Breast epithelium (tissue), 4 donors: ENCODE measurements at regions not wholly inside any gene's neighbourhood (a gene's known extent, or its start where the extent isn't known, plus 50 kb on each side); places are given as distances from the start of the nearest gene placed in this dataset.

ENCODE experiments used
- DNase-seq, 2 donors: peaks; one replicate each; pipeline ENCODE4 v3.0.0-alpha.2; 2019; ENCODE audit warnings: low spot score in 2 of 2
- H3K27ac ChIP-seq, 2 donors: fragments of 200-600 bp; sonication (generic) in 1 of 2; one replicate each; pipeline ENCODE4 v1.5.1; 2016 to 2019; ENCODE audit warnings: mild to moderate bottlenecking in 1 of 2
- H3K27me3 ChIP-seq, 2 donors: fragments of 200-600 bp; sonication (generic) in 1 of 2; one replicate each; pipeline versions ENCODE4 v1.5.1 to v1.6.0; 2017 to 2019; ENCODE audit warnings: control low read depth in 1 of 2, mild to moderate bottlenecking in 1 of 2
- H3K36me3 ChIP-seq: fragments of 200-600 bp; one replicate; pipeline ENCODE4 v1.5.1; 2019
- H3K4me1 ChIP-seq, 2 donors: fragments of 200-600 bp; sonication (generic); one replicate each; pipeline ENCODE4 v1.5.1; 2016 to 2019; ENCODE audit warnings: control low read depth in 1 of 2
- H3K4me3 ChIP-seq, 3 donors: fragments of 200-600 bp; sonication (generic); 1 replicate in 2 of 3; 2 replicates in 1 of 3; pipeline ENCODE4 v1.5.1; 2016 to 2019; ENCODE audit warnings: mild to moderate bottlenecking in 3 of 3, moderate library complexity in 2 of 3
- H3K9me3 ChIP-seq, 2 donors: fragments of 200-600 bp; sonication (generic) in 1 of 2; one replicate each; pipeline ENCODE4 v1.5.1; 2016 to 2019; ENCODE audit warnings: control low read depth in 1 of 2
- CTCF ChIP-seq, 3 donors: fragments of 450-650 bp; IDR thresholded peaks; one replicate each; pipeline ENCODE4 v1.5.1; 2016 to 2017; ENCODE audit warnings: antibody characterized with exemption in 3 of 3, mild to moderate bottlenecking in 3 of 3, moderate library complexity in 3 of 3
- POLR2A ChIP-seq: fragments of 450-650 bp; IDR thresholded peaks from one replicate; pipeline ENCODE4 v1.6.1; 2016; ENCODE audit warnings: antibody characterized with exemption, mild to moderate bottlenecking, moderate library complexity
- POLR2AphosphoS5 ChIP-seq, 3 donors: sonication (generic); formaldehyde crosslinking; IDR thresholded peaks; one replicate each; pipeline ENCODE4 v1.6.1; 2017; ENCODE audit warnings: antibody characterized with exemption in 3 of 3
- intact Hi-C: fragments of 100-400 bp; cut with DNase I; formaldehyde crosslinking; loops from one replicate; pipeline ENCODE4 v1.15.1; 2023; ENCODE audit warnings: low total_unique reads

DNA sequence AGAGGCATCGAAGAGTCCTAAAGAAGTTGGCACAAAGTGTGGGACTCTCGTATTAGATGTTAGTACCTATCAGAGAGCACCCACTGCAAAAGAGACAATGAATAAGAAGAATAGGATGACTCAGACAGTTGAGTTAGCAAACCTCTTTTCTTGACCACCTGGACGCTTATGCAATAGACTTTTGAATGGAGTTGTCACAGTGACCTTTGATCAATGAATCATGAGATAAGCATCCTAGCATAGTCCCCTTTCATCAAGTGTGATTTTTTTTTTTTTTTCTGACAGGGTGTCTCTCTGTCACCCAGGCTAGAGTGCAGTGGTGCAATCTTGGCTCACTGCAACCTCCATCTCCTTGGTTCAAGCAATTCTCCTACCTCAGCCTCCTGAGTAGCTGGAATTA lies 1417.9 kb upstream of the GOT2 start:
- no peak overlapping the region for H3K4me3 ChIP-seq
- no peaks in the 10 kb centered on the region for H3K27me3 ChIP-seq
- no peaks in the 10 kb centered on the region for H3K9me3 ChIP-seq
- intact Hi-C loops: no loop called here
- H3K4me1 ChIP-seq: no peaks in the 10 kb centered on the region
- DNase-seq: no peak
- no peak overlapping the region for H3K27ac ChIP-seq
- H3K36me3 ChIP-seq: no peaks in the 10 kb centered on the region
- TF ChIP-seq CTCF (IDR thresholded peaks at IDR 0.05) (no peak), POLR2A (no peak), POLR2AphosphoS5 (IDR thresholded peaks at IDR 0.05) (no peak)

- Histone ChIP-seq H3K27ac (no peak overlapping the region), H3K9me3 (no peaks in the 10 kb centered on the region), H3K4me3 (no peak overlapping the region), H3K27me3 (no peaks in the 10 kb centered on the region), H3K4me1 (no peaks in the 10 kb centered on the region), H3K36me3 (no peaks in the 10 kb centered on the region)
- DNase-seq: no peak
- intact Hi-C loops: no loop called here
- no peak for TF ChIP-seq POLR2A
- no peak for TF ChIP-seq CTCF (IDR thresholded peaks at IDR 0.05)
- no peak for TF ChIP-seq POLR2AphosphoS5 (IDR thresholded peaks at IDR 0.05)
These were observed 1416.8 kb upstream of the GOT2 start for GRCh38 chr16:60150907-60151306.

DNA sequence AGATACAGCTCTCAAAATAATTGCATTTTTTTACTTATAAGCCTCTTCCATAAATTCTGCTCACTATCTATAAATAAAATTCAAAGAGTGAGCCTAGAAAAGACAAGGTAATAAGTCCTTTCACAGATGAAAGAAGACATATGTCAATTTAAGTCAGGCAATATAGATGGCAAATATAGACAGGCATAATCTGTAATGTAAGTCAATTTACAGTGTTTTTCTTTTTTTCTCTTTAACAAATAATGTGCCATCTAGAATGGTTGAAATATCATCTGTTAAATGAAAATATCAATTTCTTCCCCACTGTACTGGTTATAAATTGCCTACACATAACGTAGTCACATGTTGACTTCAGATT lies 1409.2 kb upstream of the GOT2 start:
- intact Hi-C loops: no loop called here
- Histone ChIP-seq H3K4me3 (no peak overlapping the region), H3K36me3 (no peaks in the 10 kb centered on the region), H3K27ac (no peak overlapping the region), H3K9me3 (peaks cover 0 to 12% of the 10 kb centered on the region in 2 donors), H3K4me1 (no peaks in the 10 kb centered on the region), H3K27me3 (no peaks in the 10 kb centered on the region)
- no peak for TF ChIP-seq CTCF (IDR thresholded peaks at IDR 0.05)
- no peak for TF ChIP-seq POLR2A
- TF ChIP-seq POLR2AphosphoS5 (IDR thresholded peaks at IDR 0.05): no peak
- no peak for DNase-seq

GRCh38 chr16:60142619-60143347 lies 1408.7 kb upstream of the GOT2 start:
- H3K4me3 ChIP-seq: no peak overlapping the region
- TF ChIP-seq CTCF (IDR thresholded peaks at IDR 0.05) (no peak), POLR2AphosphoS5 (IDR thresholded peaks at IDR 0.05) (no peak), POLR2A (no peak)

DNA sequence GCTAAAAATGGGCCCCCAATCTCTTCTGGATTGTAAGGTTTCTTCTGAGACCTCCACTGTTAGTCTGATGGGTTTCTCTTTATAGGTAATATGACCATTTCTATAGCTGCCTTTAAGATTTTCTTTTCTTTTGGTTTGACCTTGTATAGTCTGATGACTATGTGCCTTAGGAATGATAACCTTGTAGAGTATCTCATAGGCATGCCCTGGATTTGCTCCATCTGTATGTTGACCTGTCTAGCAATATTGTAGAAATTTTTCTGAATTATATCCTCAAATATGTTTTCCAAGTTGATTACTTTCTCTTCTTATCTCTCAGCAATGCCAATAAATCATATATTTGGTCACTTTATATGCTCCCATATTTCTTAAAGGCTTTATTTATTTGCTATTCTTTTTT lies 1403.8 kb upstream of the GOT2 start:
- DNase-seq: no peak
- no peak overlapping the region for H3K27ac ChIP-seq
- no peak overlapping the region for H3K4me3 ChIP-seq
- H3K9me3 ChIP-seq: peaks cover 12 to 14% of the 10 kb centered on the region in 2 donors
- TF ChIP-seq POLR2A (no peak), CTCF (IDR thresholded peaks at IDR 0.05) (no peak), POLR2AphosphoS5 (IDR thresholded peaks at IDR 0.05) (no peak)
- no peaks in the 10 kb centered on the region for H3K27me3 ChIP-seq
- intact Hi-C loops: no loop called here
- H3K36me3 ChIP-seq: no peaks in the 10 kb centered on the region
- no peaks in the 10 kb centered on the region for H3K4me1 ChIP-seq

More at GRCh38 chr16:60142619-60143347, 1408.7 kb upstream of the GOT2 start:
- Histone ChIP-seq H3K4me1 (no peaks in the 10 kb centered on the region), H3K9me3 (peaks cover 4 to 12% of the 10 kb centered on the region in 2 donors), H3K36me3 (no peaks in the 10 kb centered on the region), H3K27ac (no peak overlapping the region), H3K27me3 (no peaks in the 10 kb centered on the region)
- intact Hi-C loops: no loop called here
- no peak for DNase-seq
